GM12878 (cell line): ENCODE measurements at regions not wholly inside any gene's neighbourhood (a gene's known extent, or its start where the extent isn't known, plus 50 kb on each side); places are given as distances from the start of the nearest gene placed in this dataset.

Experiments
- BHLHE40 ChIP-seq, 2 experiments: fragments of 450-650 bp in 1 of 2; IDR thresholded peaks; 2 replicates each; pipeline ENCODE4 v1.6.1; 2011 to 2017; ENCODE audit warnings: low read depth in 2 of 2, borderline replicate concordance in 1 of 2, improper control_type of control experiment in 1 of 2, low read length in 1 of 2, mild to moderate bottlenecking in 1 of 2
- CTCF ChIP-seq, 3 experiments: IDR thresholded peaks in 2 of 3; conservative IDR thresholded peaks in 1 of 3; 2 replicates each; pipeline ENCODE4 v1.5.1; 2011; ENCODE audit warnings: low read depth in 3 of 3, low read length in 3 of 3, mild to moderate bottlenecking in 3 of 3, control low read depth in 2 of 3, moderate library complexity in 2 of 3, inconsistent platforms in 1 of 3, mixed read lengths in 1 of 3; ENCODE audit not compliant: control insufficient read depth in 2 of 3, insufficient read depth in 1 of 3; ENCODE audit errors: extremely low read depth in 1 of 3
- E2F8 ChIP-seq: fragments of 450-650 bp; IDR thresholded peaks from 2 replicates; pipeline ENCODE4 v1.6.1; 2018; ENCODE audit warnings: mild to moderate bottlenecking, low read depth, moderate library complexity; ENCODE audit not compliant: partially characterized antibody
- EGR1 ChIP-seq, 2 experiments: IDR thresholded peaks; 1 replicate in 1 of 2; 2 replicates in 1 of 2; pipeline ENCODE4 v1.6.1; 2011 to 2012; ENCODE audit warnings: low read depth in 2 of 2, low read length in 2 of 2, borderline replicate concordance in 1 of 2, mild to moderate bottlenecking in 1 of 2, moderate library complexity in 1 of 2
- GABPA ChIP-seq: IDR thresholded peaks from 2 replicates; pipeline ENCODE4 v1.6.1; 2014; ENCODE audit warnings: antibody characterized with exemption, low read depth, mild to moderate bottlenecking, inconsistent platforms
- JUND ChIP-seq: IDR thresholded peaks from 2 replicates; pipeline ENCODE4 v1.6.1; 2012; ENCODE audit warnings: low read depth, mild to moderate bottlenecking, low read length, improper control_type of control experiment, moderate library complexity
- MTA2 ChIP-seq: fragments of 450-650 bp; IDR thresholded peaks from 2 replicates; pipeline ENCODE4 v1.6.1; 2016; ENCODE audit warnings: low read depth, mild to moderate bottlenecking, moderate library complexity
- MYC ChIP-seq: IDR thresholded peaks from 2 replicates; pipeline ENCODE4 v1.6.1; 2011; ENCODE audit warnings: mild to moderate bottlenecking, low read length, moderate library complexity, inconsistent platforms; ENCODE audit not compliant: insufficient read depth, insufficient replicate concordance, insufficient read length, severe bottlenecking
- NFXL1 ChIP-seq: fragments of 450-650 bp; IDR thresholded peaks from 2 replicates; pipeline ENCODE4 v1.6.1; 2017; ENCODE audit warnings: antibody characterized with exemption, mild to moderate bottlenecking, borderline replicate concordance
- NFYA ChIP-seq: IDR thresholded peaks from 2 replicates; pipeline ENCODE4 v1.6.1; 2011; ENCODE audit warnings: low read depth, mild to moderate bottlenecking, low read length, improper control_type of control experiment, borderline replicate concordance
- NR2C1 ChIP-seq: fragments of 450-650 bp; IDR thresholded peaks from 2 replicates; pipeline ENCODE4 v1.6.1; 2017; ENCODE audit warnings: antibody characterized with exemption, mild to moderate bottlenecking, moderate library complexity
- PBX3 ChIP-seq: IDR thresholded peaks from 2 replicates; pipeline ENCODE4 v1.6.1; 2011; ENCODE audit warnings: mild to moderate bottlenecking, low read depth, low read length, moderate library complexity; ENCODE audit not compliant: insufficient replicate concordance
- POLR2A ChIP-seq: IDR thresholded peaks from 2 replicates; pipeline ENCODE4 v1.6.1; 2011; ENCODE audit warnings: low read depth, mild to moderate bottlenecking, low read length
- REST ChIP-seq: IDR thresholded peaks from 2 replicates; pipeline ENCODE4 v1.6.1; 2012; ENCODE audit warnings: mild to moderate bottlenecking, low read depth, low read length
- SIX5 ChIP-seq: IDR thresholded peaks from 2 replicates; pipeline ENCODE4 v1.6.1; 2011; ENCODE audit warnings: mild to moderate bottlenecking, low read depth, low read length, moderate library complexity; ENCODE audit not compliant: severe bottlenecking
- USF1 ChIP-seq: IDR thresholded peaks from 2 replicates; pipeline ENCODE4 v1.6.1; 2011; ENCODE audit warnings: borderline replicate concordance, low read depth, mild to moderate bottlenecking, moderate library complexity, mixed read lengths, low read length; ENCODE audit not compliant: insufficient read depth; ENCODE audit errors: extremely low read length
- WRNIP1 ChIP-seq: IDR thresholded peaks from 2 replicates; pipeline ENCODE4 v1.6.1; 2011; ENCODE audit warnings: low read depth, low read length, improper control_type of control experiment, borderline replicate concordance
- ZBED1 ChIP-seq: IDR thresholded peaks from 2 replicates; pipeline ENCODE4 v1.6.1; 2016; ENCODE audit warnings: borderline replicate concordance
- ZNF217 ChIP-seq: fragments of 450-650 bp; IDR thresholded peaks from 2 replicates; pipeline ENCODE4 v1.6.1; 2017; ENCODE audit warnings: antibody characterized with exemption, mild to moderate bottlenecking

- TF ChIP-seq CTCF (IDR thresholded peaks at IDR 0.05 in 2 of 3, conservative IDR thresholded peaks at IDR 0.05 in 1 of 3; ENCODE audit: control insufficient read depth in 2 of 3, extremely low read depth in 1 of 3, insufficient read depth in 1 of 3, low read depth in 3 of 3, low read length in 3 of 3) (no peak), JUND (no peak), MYC (no peak), USF1 (no peak), POLR2A (no peak), SIX5 (no peak), REST (no peak), EGR1 (IDR thresholded peaks at IDR 0.05; ENCODE audit: borderline replicate concordance in 1 of 2, low read depth in 2 of 2, low read length in 2 of 2) (no peak), NFXL1 (no peak), MTA2 (peak; percentile 56; the same call in 1 of the 2 replicates), E2F8 (no peak), GABPA (no peak), ZNF217 (no peak), PBX3 (no peak), WRNIP1 (no peak), BHLHE40 (IDR thresholded peaks at IDR 0.05; ENCODE audit: borderline replicate concordance in 1 of 2, low read depth in 2 of 2, low read length in 1 of 2) (0 out of 4 replicates have a peak, but pooled peaks of 1 of the 2 experiments have one; percentile 17), ZBED1 (0 out of 2 replicates have a peak, but pooled peaks have one; percentile 37), NR2C1 (no peak), NFYA (no peak)
These were observed 59.3 kb upstream of the OSTN start (continued) for GRCh38 chr3:191139736-191140135.
